GM21423 (cell line): ENCODE measurements at regions not wholly inside any gene's neighbourhood (a gene's known extent, or its start where the extent isn't known, plus 50 kb on each side); places are given as distances from the start of the nearest gene placed in this dataset.

Source experiments
- ATAC-seq: cut with Tn5 transposase; IDR thresholded peaks from one replicate; pipeline ENCODE4 v1.9.1; 2021; ENCODE audit warnings: mild to moderate bottlenecking, moderate library complexity; ENCODE audit not compliant: unreplicated experiment

DNA sequence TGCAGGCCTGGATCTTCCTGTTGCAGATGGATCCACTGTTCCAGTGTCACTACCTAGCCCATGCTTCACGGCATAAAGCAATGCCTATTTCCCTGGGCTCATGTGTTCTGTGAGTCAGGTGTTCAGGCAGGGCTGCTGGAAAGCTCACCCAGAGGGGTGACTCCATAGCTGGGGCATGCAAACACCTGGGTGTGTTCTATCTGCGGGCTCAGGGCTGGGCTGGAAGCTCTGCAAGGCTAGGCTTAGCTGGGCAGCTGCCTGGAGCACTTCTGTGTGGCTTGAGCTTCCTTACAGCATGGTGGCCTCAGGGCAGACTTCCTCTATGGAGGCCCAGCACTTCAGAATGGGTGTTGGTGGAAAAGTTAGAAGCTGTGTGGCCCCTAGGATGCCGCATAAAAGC, 139.9 kb downstream of the GADD45G start:
- no peak for ATAC-seq

DNA sequence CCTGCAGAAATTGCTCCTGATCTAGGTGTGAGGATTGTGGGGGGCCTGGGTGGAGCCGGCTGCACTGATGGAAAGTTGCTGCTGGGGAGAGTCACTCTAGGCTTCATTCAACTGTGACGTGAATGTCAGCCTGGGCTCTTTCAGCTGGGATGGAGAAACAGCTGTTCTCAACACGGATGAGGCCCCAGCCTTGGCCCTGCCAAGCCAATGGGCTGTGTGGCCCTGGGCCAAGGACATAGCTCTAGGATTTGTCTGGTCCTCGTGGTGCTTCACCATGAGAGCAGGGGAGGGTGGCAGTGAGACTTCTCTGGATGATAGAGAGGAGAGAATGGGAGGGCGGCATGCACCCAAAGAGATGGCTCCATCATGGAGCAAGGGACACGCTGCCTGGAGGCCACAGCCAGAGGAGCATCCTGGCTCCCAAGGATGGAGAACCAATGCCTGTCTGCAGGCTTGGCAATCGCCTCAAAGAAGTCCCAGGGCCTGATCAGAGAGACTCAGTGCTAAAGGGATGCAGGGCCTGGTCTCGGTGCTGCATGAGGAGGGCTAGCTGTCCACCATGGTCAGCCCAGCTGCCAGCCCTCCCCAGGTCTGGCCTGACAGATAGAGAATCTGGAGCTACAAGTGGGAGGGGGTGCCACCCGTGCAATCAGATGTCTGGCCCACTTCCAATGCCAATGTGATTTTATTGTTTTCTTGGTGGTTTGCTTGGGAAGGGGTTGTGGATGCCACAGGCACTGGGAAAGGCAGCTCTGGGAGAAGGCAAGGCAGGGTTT, 141.0 kb downstream of the GADD45G start:
- no peak for ATAC-seq

DNA sequence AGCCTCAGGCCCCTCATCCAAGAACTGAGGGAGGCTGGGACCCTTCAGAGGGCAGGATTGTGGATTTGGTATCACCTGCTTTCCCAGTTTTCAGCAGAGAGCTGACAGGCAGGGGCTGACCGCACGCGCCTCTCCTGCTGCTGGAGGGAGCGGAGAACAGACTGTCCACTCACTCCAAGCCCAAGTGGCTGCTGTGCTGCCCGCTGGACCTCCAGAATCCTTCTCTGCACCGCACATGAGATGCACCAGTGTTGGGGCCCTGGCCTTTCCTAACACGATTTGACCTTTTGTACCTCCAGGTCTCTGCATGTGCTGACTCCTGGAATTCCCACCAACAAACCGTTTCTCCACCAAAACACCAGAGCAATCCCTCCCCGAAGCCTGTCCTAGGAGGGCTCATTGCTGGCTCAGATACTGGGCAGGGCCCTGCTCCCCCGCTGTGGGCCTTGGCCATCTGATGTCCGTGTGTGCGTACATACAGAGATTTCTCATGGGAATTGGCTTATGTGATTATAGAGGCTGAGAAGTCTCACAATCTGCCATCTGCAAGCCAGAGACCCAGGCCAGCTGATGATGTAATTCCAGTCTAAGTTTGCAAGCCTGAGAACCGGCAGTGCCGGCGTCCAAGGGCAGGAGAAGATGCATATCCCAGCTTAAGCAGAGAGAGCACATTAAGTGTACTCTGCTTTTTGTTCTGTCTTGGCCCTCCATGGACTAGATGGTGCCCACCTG, 141.7 kb downstream of the GADD45G start:
- no peak for ATAC-seq

DNA sequence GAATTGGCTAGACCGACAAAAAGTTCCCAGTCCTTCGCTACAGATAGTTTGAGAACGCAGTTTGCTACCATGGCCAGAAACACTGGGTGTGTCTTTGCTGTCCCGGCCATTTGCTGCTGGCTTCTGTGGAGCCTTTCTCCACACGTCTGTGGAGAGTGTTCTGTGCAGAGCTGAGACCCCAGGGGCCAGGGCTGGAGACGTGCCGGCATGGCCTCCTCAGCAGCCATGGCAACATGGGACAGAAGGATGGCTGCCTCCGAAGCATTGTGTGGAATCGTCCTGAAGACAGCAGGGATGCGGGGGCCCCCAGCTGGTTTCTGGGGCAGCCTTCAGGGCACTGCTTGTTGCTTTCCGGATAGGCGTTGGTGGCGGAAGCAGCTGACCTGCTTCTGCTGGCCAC, 142.8 kb downstream of the GADD45G start:
- no peak for ATAC-seq

DNA sequence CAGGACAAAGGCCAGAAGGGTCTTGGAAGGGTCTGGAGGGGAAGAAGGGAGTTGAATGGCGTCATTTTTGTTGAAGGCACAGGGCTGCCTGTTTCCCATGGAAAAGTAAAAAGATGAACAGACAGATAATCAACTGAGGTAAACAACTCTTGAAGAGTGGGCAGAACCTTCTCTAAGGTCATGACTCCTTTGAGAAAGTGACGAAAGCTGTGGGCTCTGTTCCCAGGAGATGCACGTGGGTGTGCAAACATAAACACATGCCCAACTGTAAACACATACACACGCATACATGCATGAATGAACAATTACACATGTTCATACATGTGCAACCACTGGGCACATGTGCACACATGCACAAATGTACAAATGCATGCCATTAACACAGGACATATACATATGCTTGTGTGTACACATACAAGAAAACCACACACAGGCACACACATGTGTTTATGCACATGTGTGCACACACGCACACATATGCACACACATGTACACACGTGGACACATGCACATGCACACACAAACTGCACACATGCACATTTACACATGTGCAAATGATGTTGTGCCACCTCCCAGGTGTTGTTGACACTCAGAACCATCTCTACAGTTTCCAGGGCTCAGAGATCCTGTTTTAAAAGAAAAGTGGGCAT, 143.3 kb downstream of the GADD45G start:
- ATAC-seq = no peak

DNA sequence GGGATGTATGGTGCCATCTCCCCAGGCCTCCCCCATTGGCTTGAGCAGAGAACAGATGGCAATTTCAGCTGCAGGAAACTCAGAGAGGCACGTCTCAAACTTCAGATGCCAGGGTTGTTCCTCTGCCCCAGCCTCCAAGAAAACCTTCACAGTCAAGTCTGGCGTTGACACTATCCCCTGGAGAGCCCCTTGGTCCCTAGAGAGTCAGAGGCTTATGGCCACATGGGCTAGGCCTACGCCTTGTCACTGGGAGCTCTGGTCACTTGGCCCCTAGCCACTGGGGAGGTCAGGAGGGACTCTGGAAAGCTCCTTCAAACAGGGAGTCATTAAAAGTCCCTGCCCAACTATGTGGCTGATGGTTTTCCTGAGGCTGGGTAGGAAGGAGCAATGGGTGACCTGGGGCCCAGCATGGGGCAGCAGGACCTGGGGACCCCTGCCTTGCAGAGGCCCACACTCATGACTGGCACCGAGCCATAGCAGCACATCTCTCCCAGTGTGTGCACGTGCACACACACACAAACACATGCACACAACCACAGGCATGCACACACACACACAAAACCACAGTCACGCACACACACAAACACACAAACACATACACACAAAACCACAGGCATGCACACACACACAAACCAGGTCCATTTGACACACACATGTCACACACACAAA, 144.2 kb downstream of the GADD45G start:
- no peak for ATAC-seq

DNA sequence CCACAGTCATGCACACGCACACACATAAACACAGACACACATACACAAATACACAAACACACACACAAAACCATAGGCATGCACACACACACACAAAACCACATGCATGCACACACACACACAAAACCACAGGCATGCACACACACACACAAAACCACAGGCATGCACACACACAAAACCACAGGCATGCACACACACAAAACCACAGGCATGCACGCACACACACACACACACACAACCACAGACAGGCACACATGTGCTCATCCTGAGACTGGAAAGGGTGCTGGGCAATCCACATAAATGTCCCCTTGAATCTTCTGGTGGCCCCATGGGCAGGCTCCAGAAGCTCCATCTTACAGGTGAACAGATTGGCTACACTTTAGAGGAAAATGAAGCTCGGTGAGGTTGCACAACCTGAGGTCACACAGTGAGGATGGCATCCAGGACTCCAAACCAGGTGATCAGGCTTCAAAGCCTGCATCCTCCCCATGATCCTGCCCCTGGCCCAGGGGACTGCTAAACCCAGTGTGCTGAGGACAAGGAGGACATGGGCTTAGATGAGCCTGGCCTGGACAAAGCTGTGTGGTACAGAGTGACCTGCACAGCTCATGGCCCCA, 144.8 kb downstream of the GADD45G start:
- no peak for ATAC-seq

DNA sequence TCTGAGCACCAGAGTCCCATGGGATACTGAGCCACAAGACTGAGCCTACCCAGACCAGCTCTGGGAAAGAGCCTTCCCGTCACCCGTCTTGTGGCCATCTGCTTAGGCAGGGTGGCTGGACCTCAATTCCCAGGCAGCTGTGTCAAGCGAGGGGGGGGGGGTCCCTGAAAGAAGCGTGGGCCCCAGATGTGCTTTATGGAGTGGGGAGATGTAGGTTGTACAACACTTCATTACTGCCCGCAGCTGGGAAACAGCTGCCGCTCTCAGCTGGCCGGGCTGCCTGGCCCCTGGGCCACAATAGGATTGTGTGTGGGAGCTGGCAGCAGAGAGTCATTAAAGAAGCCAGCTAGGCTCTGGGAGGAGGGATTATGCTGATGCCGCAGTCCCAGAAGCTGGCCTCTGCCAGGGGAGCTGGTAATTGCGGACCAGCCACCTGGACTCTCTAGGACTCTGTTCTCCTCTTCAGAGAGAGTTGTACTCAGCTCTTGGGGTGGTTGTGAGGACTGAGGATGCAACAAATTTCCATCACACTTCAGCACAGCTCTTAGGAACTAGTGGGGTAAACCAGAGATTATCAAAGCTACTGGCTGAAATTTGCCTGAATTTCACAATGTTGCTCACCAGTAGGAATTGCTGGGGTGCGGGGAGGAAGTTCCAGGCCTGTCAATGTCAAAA, 145.4 kb downstream of the GADD45G start:
- no peak for ATAC-seq

DNA sequence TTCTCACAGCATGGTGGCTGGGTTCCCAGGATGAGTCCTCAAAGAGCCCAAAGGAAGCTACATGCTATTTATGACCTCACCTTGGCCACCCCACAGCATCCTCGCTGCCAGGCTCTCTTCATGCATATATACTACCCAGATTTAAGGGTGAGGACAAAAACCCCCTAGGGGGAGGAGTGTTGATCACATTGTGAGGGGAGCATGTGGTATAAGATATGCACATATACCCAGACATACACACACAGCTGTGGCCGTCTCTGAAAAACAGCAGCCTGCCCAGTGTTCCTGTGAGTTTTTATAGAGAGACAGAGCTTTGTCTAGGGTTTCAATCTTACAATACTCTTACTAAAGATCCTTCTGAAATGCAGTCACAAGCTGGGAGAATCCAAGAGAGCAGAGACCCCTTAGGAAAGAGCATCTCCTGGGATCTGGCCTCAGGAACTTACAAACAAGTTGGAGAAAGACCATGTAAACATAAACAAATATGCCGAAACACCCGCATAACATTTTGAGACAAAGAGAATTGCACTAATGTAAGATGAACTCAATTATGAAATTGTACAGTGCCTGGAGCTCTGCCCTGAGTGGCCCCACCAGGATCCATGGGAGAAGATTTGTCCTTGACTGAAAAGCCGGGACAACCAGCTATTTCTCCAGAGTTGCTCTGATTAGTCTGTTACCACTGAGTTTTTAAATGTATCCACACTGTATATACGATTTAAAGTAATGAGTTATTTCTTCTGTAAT, 146.4 kb downstream of the GADD45G start:
- ATAC-seq = no peak

DNA sequence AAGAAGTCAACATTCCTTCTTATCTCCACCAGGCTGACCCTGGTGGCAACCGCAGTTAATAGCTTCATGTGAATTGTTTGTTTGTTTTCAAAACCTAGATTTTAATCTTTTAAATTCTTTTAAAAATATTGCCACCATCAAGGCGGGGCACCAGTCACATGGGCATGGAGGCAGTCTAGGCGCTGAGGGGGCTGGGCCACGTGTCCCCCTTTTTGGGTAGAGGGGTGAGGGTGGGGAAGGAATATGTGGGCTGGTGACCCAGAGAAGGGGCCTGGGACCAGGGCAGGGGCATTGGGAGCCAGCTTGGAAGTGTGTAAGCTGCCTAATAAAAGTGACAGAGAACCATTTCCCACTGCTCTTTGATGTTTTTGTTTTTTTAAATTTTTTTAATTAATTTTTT, 147.3 kb downstream of the GADD45G start:
- no peak for ATAC-seq

DNA sequence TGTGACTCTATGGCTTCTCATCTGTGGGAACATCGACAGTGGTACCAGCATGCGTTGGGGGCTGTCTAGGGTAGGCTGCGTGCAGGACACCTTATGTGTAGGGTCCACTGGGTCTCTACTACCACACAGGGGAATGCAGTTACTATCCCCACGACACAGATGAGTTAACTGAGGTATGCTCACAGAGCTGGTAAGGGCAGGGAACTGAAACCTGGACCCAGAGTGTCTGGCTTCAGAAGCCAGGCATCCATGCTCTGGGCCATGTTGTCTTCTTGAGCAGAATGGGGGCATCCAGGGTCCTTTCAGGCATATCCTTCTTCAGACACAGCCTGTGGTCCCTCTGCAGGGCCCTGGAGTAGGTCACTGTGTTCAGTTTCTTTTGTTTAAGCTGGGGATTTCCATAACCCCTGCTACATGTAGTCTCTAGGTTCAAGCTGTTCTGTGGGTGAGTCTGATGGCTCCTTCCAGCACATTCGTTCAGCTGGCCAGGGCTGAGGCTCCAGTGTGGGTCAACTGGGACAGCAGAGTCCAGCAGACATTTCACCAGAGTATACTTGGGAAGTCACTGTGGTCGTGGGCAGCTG, 148.8 kb downstream of the GADD45G start:
- no peak for ATAC-seq

DNA sequence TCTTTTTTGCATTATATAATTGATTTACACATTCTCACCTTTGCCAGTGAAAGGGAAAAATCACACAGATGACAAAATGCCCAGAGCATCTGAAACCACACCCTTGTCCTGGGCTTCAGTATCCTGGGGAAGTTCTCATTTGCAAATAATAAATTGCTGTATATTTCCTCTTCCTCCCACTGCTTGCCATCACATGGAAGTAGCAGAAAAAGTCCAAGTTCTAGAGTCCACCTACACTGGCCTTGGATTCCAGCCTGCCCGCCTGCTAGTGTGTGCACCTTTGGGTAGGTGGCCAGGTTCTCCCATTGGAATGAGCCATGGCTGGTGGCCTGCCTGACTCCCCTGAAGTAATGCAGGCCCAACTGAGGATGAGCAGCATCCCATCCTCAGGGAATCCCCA, 149.4 kb downstream of the GADD45G start:
- no peak for ATAC-seq

DNA sequence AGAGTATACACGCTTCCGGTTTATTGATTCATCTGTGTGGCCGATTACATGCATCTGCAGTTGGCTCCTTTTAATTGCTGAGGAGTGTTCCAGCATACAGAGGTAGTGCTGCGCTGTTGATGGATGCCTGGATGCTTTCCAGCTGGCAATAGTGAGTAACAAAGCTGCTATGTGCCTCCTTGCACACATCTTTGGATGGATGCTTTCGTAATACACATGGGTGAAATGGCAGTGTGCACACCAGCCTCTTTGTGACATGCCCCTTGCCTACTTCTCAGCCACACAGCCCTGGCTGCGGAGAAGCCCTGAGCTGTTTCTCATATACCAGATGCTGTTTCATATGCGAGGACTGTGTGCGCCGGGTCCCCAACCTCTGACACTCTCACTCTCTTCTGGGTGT, 151.0 kb downstream of the GADD45G start:
- ATAC-seq = no peak

DNA sequence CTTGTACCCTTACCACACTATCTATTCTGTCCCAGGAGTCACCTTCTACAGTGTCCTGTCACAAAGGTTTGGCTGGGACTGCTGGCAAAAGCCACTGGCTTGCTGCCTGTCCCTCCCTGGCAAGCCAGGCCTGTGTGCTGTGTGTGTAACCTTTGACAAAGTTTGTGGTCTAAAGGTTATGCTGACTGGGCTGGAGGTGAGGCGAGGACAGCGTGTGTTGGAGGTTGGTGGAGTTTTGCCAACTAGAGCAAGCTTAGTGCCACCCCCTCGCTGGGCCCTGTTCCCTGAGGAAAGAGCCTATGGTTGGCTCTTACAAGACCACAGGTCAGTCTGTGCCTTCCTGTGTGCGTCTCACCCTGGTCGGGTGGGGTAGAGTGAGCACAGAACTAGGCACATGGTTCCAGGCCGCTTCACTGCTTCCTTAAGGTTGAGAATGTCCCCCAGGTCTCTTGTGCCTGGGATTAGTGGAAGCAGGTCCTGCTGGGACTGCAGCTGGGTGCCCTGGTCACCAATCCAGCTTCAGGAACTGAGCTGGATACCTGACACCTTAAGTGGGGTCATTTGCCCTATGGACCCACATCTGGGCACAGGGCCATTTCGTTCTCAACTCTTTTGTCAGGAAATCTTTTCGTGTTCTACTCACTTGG, 152.2 kb downstream of the GADD45G start:
- no peak for ATAC-seq

DNA sequence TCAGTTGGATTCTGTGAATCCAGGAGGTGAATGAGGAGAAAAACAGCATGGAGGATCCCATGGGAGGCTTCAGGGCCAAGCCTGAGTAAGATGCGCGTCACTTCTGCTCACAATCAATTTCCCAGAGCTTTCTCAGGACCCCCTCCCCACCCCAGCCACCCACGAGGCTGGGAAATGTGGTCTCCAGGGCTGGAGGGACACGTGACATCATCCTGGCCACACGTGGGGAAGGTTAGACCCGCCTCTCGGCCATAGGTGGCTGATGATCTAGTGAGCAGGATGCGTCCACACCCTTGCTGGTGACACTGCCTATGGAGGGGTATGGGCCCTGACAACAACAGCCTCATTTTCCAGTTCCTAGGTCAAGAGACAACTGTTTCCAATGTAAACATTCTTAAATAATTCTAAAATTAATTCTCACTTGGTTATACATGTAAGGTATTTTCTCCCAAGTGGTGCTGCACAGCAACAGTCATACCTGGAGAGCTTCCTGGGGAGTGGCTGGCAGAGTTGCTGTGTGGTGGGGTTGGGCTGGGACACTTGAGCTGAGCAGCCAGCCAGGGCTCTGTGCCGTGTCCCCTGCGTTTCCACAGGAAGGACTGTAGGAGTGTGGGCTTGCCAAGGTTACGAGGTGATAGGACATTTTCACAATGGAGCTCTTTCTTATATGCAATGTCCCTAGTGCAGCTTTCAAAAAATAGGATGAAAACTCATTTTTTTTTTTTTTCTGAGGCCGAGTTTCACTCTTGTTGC, 153.1 kb downstream of the GADD45G start:
- ATAC-seq = no peak

DNA sequence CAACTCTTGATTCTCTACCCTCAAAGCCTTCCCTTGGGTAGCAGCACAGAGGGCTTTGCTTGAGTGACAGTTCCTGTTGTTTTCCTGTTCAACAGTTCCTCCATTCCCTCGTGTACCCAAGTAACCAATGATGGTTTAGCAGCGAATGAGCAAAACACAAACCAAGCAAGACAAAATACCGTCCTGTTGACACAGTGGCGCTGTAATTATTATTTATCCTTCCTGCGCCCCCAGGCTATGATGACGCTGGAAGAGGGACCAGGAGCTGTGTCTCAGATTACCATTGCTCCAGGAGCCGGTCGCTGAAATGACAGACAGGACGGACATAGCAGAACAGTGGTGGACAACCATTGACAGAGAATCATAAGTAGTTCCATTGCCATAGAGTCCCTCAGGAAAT, 154.8 kb downstream of the GADD45G start:
- no peak for ATAC-seq

DNA sequence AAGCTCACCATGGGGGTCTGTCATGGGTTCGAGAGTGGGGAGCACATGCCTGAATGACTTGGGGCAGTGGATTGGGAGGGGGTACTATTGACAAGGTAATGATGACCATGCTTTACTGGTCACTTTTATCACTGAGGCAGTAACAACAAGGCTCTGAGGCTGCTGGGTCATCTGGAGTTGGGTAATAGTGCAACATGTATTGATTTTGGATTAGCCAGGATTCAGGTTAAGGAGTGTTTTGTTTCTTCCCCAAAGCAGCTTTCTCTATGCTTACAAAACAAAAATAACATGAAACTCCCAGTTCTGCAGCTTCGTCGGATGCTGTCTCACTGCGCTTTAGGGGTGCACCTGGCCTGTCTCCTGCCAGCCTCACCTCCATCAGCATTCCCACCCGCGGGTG, 155.3 kb downstream of the GADD45G start:
- no peak for ATAC-seq

DNA sequence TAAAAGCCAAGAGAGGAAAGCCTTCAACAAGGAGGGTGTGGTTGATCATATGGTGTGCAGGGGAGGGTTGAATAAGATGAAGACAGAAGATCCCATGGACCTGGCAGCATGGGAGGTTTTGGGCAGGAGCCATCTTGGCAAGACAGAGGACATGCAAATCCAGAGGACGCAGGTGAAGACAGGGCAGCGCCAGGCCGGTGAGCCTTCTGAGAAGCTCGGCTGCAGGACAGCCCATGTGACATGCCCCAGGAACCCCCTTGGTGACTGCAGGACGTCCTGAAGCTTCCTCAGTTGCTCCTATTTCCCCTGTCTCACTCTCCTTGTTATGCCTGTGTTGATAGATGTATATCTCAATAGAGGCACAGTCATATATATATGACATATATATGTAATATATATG, 159.4 kb downstream of the GADD45G start:
- ATAC-seq = no peak
